HepG2 (cell line): ENCODE measurements at regions not wholly inside any gene's neighbourhood (a gene's known extent, or its start where the extent isn't known, plus 50 kb on each side); places are given as distances from the start of the nearest gene placed in this dataset.

Experiments used
- AKAP8 ChIP-seq: sonication (generic); formaldehyde crosslinking; IDR thresholded peaks from 2 replicates; pipeline ENCODE4 v1.5.1; 2020; ENCODE audit warnings: mild to moderate bottlenecking, missing genetic modification reagents
- GATAD2A ChIP-seq: IDR thresholded peaks from 2 replicates; pipeline ENCODE4 v1.6.1; 2016
- HINFP ChIP-seq: sonication (generic); formaldehyde crosslinking; IDR thresholded peaks from 2 replicates; pipeline ENCODE4 v1.4.0; 2020; ENCODE audit warnings: low read depth, mild to moderate bottlenecking, missing genetic modification reagents
- NFIB ChIP-seq: sonication (generic); formaldehyde crosslinking; IDR thresholded peaks from 2 replicates; pipeline ENCODE4 v1.9.0; 2021; ENCODE audit warnings: missing genetic modification reagents, mild to moderate bottlenecking, borderline replicate concordance
- NFKB2 ChIP-seq: sonication (generic); formaldehyde crosslinking; IDR thresholded peaks from 2 replicates; pipeline ENCODE4 v1.4.0; 2020; ENCODE audit warnings: missing genetic modification reagents, borderline replicate concordance
- POLR2G ChIP-seq: fragments of 200-400 bp; formaldehyde crosslinking; IDR thresholded peaks from 2 replicates; pipeline ENCODE4 v1.6.1; 2018; ENCODE audit warnings: mild to moderate bottlenecking, low read depth, low read length, moderate library complexity
- SPEN ChIP-seq: sonication (generic); formaldehyde crosslinking; IDR thresholded peaks from 2 replicates; pipeline ENCODE4 v1.5.1; 2020; ENCODE audit warnings: low read depth, mild to moderate bottlenecking, missing genetic modification reagents
- TOPORS ChIP-seq: sonication (generic); formaldehyde crosslinking; IDR thresholded peaks from 2 replicates; pipeline ENCODE4 v1.8.0; 2023; ENCODE audit warnings: mild to moderate bottlenecking, missing genetic modification reagents
- TRIM24 ChIP-seq: sonication (generic); formaldehyde crosslinking; IDR thresholded peaks from 2 replicates; pipeline ENCODE4 v1.8.0; 2022; ENCODE audit warnings: mild to moderate bottlenecking, missing genetic modification reagents
- ZBTB7A ChIP-seq: sonication (generic); formaldehyde crosslinking; IDR thresholded peaks from 2 replicates; pipeline ENCODE4 v1.8.0; 2022; ENCODE audit warnings: mild to moderate bottlenecking, missing genetic modification reagents
- ZNF317 ChIP-seq: sonication (generic); formaldehyde crosslinking; IDR thresholded peaks from 2 replicates; pipeline ENCODE4 v1.5.0; 2020; ENCODE audit warnings: mild to moderate bottlenecking, missing genetic modification reagents
- ZNF343 ChIP-seq: sonication (generic); formaldehyde crosslinking; IDR thresholded peaks from 2 replicates; pipeline ENCODE4 v1.4.0; 2020; ENCODE audit warnings: mild to moderate bottlenecking, missing genetic modification reagents
- ZNF468 ChIP-seq: sonication (generic); formaldehyde crosslinking; IDR thresholded peaks from 2 replicates; pipeline ENCODE4 v1.8.0; 2022; ENCODE audit warnings: mild to moderate bottlenecking, moderate library complexity, missing genetic modification reagents
- ZNF562 ChIP-seq: sonication (generic); formaldehyde crosslinking; IDR thresholded peaks from 2 replicates; pipeline ENCODE4 v1.8.0; 2022; ENCODE audit warnings: missing genetic modification reagents, borderline replicate concordance
- ZNF564 ChIP-seq: sonication (generic); formaldehyde crosslinking; IDR thresholded peaks from 2 replicates; pipeline ENCODE4 v1.8.1; 2023; ENCODE audit warnings: mild to moderate bottlenecking, missing genetic modification reagents
- ZNF687 ChIP-seq: sonication (generic); formaldehyde crosslinking; IDR thresholded peaks from 2 replicates; pipeline ENCODE4 v1.5.1; 2020; ENCODE audit warnings: mild to moderate bottlenecking, missing genetic modification reagents, moderate library complexity
- ZNF780A ChIP-seq: sonication (generic); formaldehyde crosslinking; IDR thresholded peaks from 2 replicates; pipeline ENCODE4 v1.8.0; 2022; ENCODE audit warnings: mild to moderate bottlenecking, missing genetic modification reagents, moderate library complexity
- TF ChIP-seq, protein P1 (sequence below): sonication (generic); formaldehyde crosslinking; IDR thresholded peaks from 2 replicates; pipeline ENCODE4 v1.4.0; 2020; ENCODE audit warnings: missing genetic modification reagents
- TF ChIP-seq, protein P2 (sequence below): sonication (generic); formaldehyde crosslinking; IDR thresholded peaks from 2 replicates; pipeline ENCODE4 v1.4.0; 2020; ENCODE audit warnings: missing genetic modification reagents
- TF ChIP-seq, protein P3 (sequence below): sonication (generic); formaldehyde crosslinking; IDR thresholded peaks from 2 replicates; pipeline ENCODE4 v1.4.0; 2020; ENCODE audit warnings: missing genetic modification reagents, mild to moderate bottlenecking, borderline replicate concordance

- TF ChIP-seq POLR2G (no peak; the same call in 1 of the 2 replicates), SPEN (peak; percentile 57; the same call in 1 of the 2 replicates), ZNF562 (CRISPR knock-in tag) (no peak), HINFP (peak; percentile 50; the same call in 1 of the 2 replicates), ZNF317 (CRISPR knock-in tag) (peak; percentile 81; the same call in 1 of the 2 replicates), ZNF468 (CRISPR knock-in tag) (no peak), ZNF343 (CRISPR knock-in tag) (no peak), ZNF564 (CRISPR knock-in tag) (0 out of 2 replicates have a peak, but pooled peaks have one; percentile 46), NFKB2 (peak; percentile 67; the same call in 1 of the 2 replicates), NFIB (CRISPR knock-in tag) (no peak), TRIM24 (no peak), TOPORS (CRISPR knock-in tag) (no peak), AKAP8 (CRISPR knock-in tag) (0 out of 2 replicates have a peak, but pooled peaks have one; percentile 48), ZNF780A (CRISPR knock-in tag) (no peak), ZBTB7A (CRISPR knock-in tag) (no peak), GATAD2A (CRISPR knock-in tag) (peak; percentile 48), ZNF687 (CRISPR knock-in tag) (peak; percentile 88)
- TF ChIP-seq, protein P1, sequence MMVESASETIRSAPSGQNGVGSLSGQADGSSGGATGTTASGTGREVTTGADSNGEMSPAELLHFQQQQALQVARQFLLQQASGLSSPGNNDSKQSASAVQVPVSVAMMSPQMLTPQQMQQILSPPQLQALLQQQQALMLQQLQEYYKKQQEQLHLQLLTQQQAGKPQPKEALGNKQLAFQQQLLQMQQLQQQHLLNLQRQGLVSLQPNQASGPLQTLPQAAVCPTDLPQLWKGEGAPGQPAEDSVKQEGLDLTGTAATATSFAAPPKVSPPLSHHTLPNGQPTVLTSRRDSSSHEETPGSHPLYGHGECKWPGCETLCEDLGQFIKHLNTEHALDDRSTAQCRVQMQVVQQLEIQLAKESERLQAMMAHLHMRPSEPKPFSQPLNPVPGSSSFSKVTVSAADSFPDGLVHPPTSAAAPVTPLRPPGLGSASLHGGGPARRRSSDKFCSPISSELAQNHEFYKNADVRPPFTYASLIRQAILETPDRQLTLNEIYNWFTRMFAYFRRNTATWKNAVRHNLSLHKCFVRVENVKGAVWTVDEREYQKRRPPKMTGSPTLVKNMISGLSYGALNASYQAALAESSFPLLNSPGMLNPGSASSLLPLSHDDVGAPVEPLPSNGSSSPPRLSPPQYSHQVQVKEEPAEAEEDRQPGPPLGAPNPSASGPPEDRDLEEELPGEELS (CRISPR knock-in tag) = peak; percentile 59; the same call in 1 of the 2 replicates
- TF ChIP-seq, protein P2, sequence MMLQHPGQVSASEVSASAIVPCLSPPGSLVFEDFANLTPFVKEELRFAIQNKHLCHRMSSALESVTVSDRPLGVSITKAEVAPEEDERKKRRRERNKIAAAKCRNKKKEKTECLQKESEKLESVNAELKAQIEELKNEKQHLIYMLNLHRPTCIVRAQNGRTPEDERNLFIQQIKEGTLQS (CRISPR knock-in tag) = no peak
- TF ChIP-seq, protein P3, sequence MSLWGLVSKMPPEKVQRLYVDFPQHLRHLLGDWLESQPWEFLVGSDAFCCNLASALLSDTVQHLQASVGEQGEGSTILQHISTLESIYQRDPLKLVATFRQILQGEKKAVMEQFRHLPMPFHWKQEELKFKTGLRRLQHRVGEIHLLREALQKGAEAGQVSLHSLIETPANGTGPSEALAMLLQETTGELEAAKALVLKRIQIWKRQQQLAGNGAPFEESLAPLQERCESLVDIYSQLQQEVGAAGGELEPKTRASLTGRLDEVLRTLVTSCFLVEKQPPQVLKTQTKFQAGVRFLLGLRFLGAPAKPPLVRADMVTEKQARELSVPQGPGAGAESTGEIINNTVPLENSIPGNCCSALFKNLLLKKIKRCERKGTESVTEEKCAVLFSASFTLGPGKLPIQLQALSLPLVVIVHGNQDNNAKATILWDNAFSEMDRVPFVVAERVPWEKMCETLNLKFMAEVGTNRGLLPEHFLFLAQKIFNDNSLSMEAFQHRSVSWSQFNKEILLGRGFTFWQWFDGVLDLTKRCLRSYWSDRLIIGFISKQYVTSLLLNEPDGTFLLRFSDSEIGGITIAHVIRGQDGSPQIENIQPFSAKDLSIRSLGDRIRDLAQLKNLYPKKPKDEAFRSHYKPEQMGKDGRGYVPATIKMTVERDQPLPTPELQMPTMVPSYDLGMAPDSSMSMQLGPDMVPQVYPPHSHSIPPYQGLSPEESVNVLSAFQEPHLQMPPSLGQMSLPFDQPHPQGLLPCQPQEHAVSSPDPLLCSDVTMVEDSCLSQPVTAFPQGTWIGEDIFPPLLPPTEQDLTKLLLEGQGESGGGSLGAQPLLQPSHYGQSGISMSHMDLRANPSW (CRISPR knock-in tag) = no peak
Measured at GRCh38 chr3:41117398-41117870, 81.9 kb upstream of the CTNNB1 start (continued).
